Neuronal stem cell (in vitro differentiated cells): ENCODE measurements at regions not wholly inside any gene's neighbourhood (a gene's known extent, or its start where the extent isn't known, plus 50 kb on each side); places are given as distances from the start of the nearest gene placed in this dataset.

Experiments used
- DNase-seq: peaks from one replicate; pipeline ENCODE4 v3.0.0-alpha.2; 2013; ENCODE audit warnings: low spot score
- H2AFZ ChIP-seq: one replicate; pipeline ENCODE4 v1.6.1; 2013; ENCODE audit warnings: mild to moderate bottlenecking, low read length, inconsistent platforms
- H2AK5ac ChIP-seq: 2 replicates; pipeline ENCODE4 v1.6.1; 2013; ENCODE audit warnings: low read depth, mild to moderate bottlenecking, inconsistent platforms, low read length, moderate library complexity, mixed read lengths
- H2BK120ac ChIP-seq: 2 replicates; pipeline ENCODE4 v1.6.1; 2013; ENCODE audit warnings: low read depth, mild to moderate bottlenecking, inconsistent platforms, low read length, moderate library complexity, mixed read lengths
- H2BK12ac ChIP-seq: one replicate; pipeline ENCODE4 v1.6.1; 2013; ENCODE audit warnings: low read length, inconsistent platforms
- H2BK15ac ChIP-seq: 2 replicates; pipeline ENCODE4 v1.6.1; 2013; ENCODE audit warnings: mild to moderate bottlenecking, low read length, inconsistent platforms, mixed read lengths
- H2BK5ac ChIP-seq: one replicate; pipeline ENCODE4 v1.6.1; 2013; ENCODE audit warnings: inconsistent platforms, mild to moderate bottlenecking, low read length, moderate library complexity
- H3K14ac ChIP-seq: one replicate; pipeline ENCODE4 v1.6.1; 2013; ENCODE audit warnings: low read length, inconsistent platforms
- H3K18ac ChIP-seq: 2 replicates; pipeline ENCODE4 v1.6.1; 2013; ENCODE audit warnings: low read length, inconsistent platforms
- H3K23ac ChIP-seq: 2 replicates; pipeline ENCODE4 v1.6.1; 2013; ENCODE audit warnings: low read depth, mild to moderate bottlenecking, mixed read lengths, low read length, inconsistent platforms; ENCODE audit not compliant: poor library complexity
- H3K27ac ChIP-seq: replicated peaks from 3 replicates; pipeline ENCODE4 v1.5.1; 2013; ENCODE audit warnings: low read length, inconsistent platforms
- H3K27me3 ChIP-seq, 3 experiments: 2 replicates each; pipeline ENCODE4 v1.6.1; 2013; ENCODE audit warnings: low read length in 3 of 3, mild to moderate bottlenecking in 2 of 3, inconsistent platforms in 1 of 3, low read depth in 1 of 3, mixed read lengths in 1 of 3, moderate library complexity in 1 of 3; ENCODE audit not compliant: control insufficient read depth in 3 of 3, insufficient read depth in 3 of 3
- H3K36me3 ChIP-seq, 2 donors: replicated peaks in 1 of 2; 2 replicates each; pipeline ENCODE4 v1.6.1; 2013; ENCODE audit warnings: low read length in 2 of 2; ENCODE audit not compliant: control insufficient read depth in 2 of 2, insufficient read depth in 2 of 2
- H3K4ac ChIP-seq: 2 replicates; pipeline ENCODE4 v1.6.1; 2013; ENCODE audit warnings: inconsistent platforms, mild to moderate bottlenecking, low read length, moderate library complexity
- H3K4me1 ChIP-seq, 2 donors: 1 replicate in 1 of 2; 2 replicates in 1 of 2; pipeline ENCODE4 v1.6.1; 2013; ENCODE audit warnings: low read length in 2 of 2, low read depth in 1 of 2; ENCODE audit not compliant: control insufficient read depth in 2 of 2, insufficient read depth in 1 of 2
- H3K4me2 ChIP-seq: one replicate; pipeline ENCODE4 v1.6.1; 2013; ENCODE audit warnings: mild to moderate bottlenecking, low read length, inconsistent platforms; ENCODE audit not compliant: insufficient read depth, poor library complexity, severe bottlenecking
- H3K4me3 ChIP-seq, 2 donors: 2 replicates each; pipeline ENCODE4 v1.5.1; 2013; ENCODE audit warnings: low read length in 2 of 2, mild to moderate bottlenecking in 2 of 2, inconsistent platforms in 1 of 2, moderate library complexity in 1 of 2
- H3K79me1 ChIP-seq: one replicate; pipeline ENCODE4 v1.6.1; 2013; ENCODE audit warnings: low read depth, mild to moderate bottlenecking, inconsistent platforms, low read length, moderate library complexity
- H3K9ac ChIP-seq: one replicate; pipeline ENCODE4 v1.6.1; 2013; ENCODE audit warnings: mild to moderate bottlenecking, low read depth, low read length, inconsistent platforms; ENCODE audit not compliant: poor library complexity
- H3K9me3 ChIP-seq, 2 donors: replicated peaks in 1 of 2; 2 replicates each; pipeline versions ENCODE3 to v1.6.1; 2013; ENCODE audit warnings: low read length in 2 of 2, mild to moderate bottlenecking in 2 of 2, inconsistent platforms in 1 of 2, low read depth in 1 of 2, mixed read lengths in 1 of 2, moderate library complexity in 1 of 2; ENCODE audit not compliant: control insufficient read depth in 2 of 2, insufficient read depth in 1 of 2
- H4K8ac ChIP-seq: one replicate; pipeline ENCODE4 v1.6.1; 2013; ENCODE audit warnings: low read depth, mild to moderate bottlenecking, inconsistent platforms, low read length, moderate library complexity
- H4K91ac ChIP-seq: one replicate; pipeline ENCODE4 v1.6.1; 2013; ENCODE audit warnings: low read length, low read depth, mild to moderate bottlenecking, inconsistent platforms; ENCODE audit not compliant: poor library complexity
- WGBS, 2 donors: extraction: QIAGEN DNeasy Blood & Tissue Kit; methylation state at CpG; one replicate each; pipeline ENCODE4 v1.1.7; 2013; ENCODE audit warnings: missing lambda C conversion rate in 2 of 2, mixed read lengths in 1 of 2; ENCODE audit not compliant: insufficient read length in 2 of 2, insufficient replicate concordance in 1 of 2; ENCODE audit errors: extremely low coverage in 2 of 2; 5-methylcytosine and 5-hydroxymethylcytosine counted together

DNA sequence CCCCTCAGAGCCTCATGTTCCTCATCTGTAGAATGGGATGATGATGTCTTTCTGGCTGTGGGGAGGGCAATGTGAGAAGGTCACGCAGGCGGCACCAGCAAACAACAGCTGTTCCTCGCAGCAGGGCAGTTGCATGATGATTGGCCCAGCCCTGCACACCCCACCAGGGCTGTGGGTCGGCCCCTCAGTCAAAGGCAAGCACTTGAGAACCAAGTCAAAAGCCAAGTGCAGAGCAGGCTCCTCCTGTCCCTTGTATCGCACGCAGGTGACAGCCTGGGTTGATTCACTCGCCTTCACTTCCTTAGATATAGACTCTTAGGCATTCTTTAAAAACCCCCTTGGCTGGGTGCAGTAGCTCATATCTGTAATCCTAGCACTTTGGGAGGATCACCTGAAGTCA is 191.9 kb upstream of the C1orf174 start:
- H4K91ac ChIP-seq = no peak overlapping the region
- no peaks in the 10 kb centered on the region for H3K36me3 ChIP-seq
- H3K27me3 ChIP-seq = peaks cover 0 to 5% (median 0%) of the 10 kb centered on the region in 3 experiments
- H4K8ac ChIP-seq = no peak overlapping the region
- no peak overlapping the region for H3K27ac ChIP-seq
- H3K23ac ChIP-seq = no peak overlapping the region
- H3K14ac ChIP-seq = no peak overlapping the region
- H3K4me2 ChIP-seq = no peak overlapping the region
- no peak overlapping the region for H3K4ac ChIP-seq
- no peak overlapping the region for H2BK15ac ChIP-seq
- H3K9me3 ChIP-seq = peaks cover 0 to 19% of the 10 kb centered on the region in 2 donors
- H3K18ac ChIP-seq = no peak overlapping the region
- H2BK120ac ChIP-seq = no peak overlapping the region
- no peaks in the 10 kb centered on the region for H3K79me1 ChIP-seq
- no peak overlapping the region for H2AK5ac ChIP-seq
- H3K4me3 ChIP-seq = no peak overlapping the region
- no peak overlapping the region for H2BK5ac ChIP-seq
- H3K4me1 ChIP-seq = no peaks in the 10 kb centered on the region
- no peak for DNase-seq
- no peak overlapping the region for H2AFZ ChIP-seq
- no CpG with 5 or more reads among the region's 7 CpGs for WGBS, 2 donors
- H2BK12ac ChIP-seq = no peak overlapping the region
- H3K9ac ChIP-seq = no peak overlapping the region

- no peak overlapping the region for H3K23ac ChIP-seq
- no peak for DNase-seq
- H3K14ac ChIP-seq = no peak overlapping the region
- H3K27ac ChIP-seq = no peak overlapping the region
- peak overlapping the region; percentile 62 for H3K18ac ChIP-seq
- no peak overlapping the region for H3K4ac ChIP-seq
- H4K91ac ChIP-seq = no peak overlapping the region
- WGBS, 2 donors = no CpG with 5 or more reads among the region's 7 CpGs
- no peak overlapping the region for H2BK5ac ChIP-seq
- H2AFZ ChIP-seq = no peak overlapping the region
- H3K4me2 ChIP-seq = no peak overlapping the region
- no peak overlapping the region for H2BK15ac ChIP-seq
- H3K36me3 ChIP-seq = no peaks in the 10 kb centered on the region
- no peak overlapping the region for H2BK12ac ChIP-seq
- peak overlapping the region; percentile 60 for H2AK5ac ChIP-seq
- H3K79me1 ChIP-seq = no peaks in the 10 kb centered on the region
- no peak overlapping the region for H4K8ac ChIP-seq
- no peaks in the 10 kb centered on the region for H3K4me1 ChIP-seq
- H3K9ac ChIP-seq = no peak overlapping the region
- no peaks in the 10 kb centered on the region for H3K27me3 ChIP-seq
- peaks cover 0 to 19% of the 10 kb centered on the region in 2 donors for H3K9me3 ChIP-seq
- no peak overlapping the region for H3K4me3 ChIP-seq
- no peak overlapping the region for H2BK120ac ChIP-seq
Observed at GRCh38 chr1:4093856-4094565, 193.9 kb upstream of the C1orf174 start.

GRCh38 chr1:4095433-4095971 is 195.4 kb upstream of the C1orf174 start:
- no peaks in the 10 kb centered on the region for H3K4me1 ChIP-seq
- H3K4me2 ChIP-seq = no peak overlapping the region
- H4K8ac ChIP-seq = no peak overlapping the region
- H2AFZ ChIP-seq = no peak overlapping the region
- no peaks in the 10 kb centered on the region for H3K27me3 ChIP-seq
- no peak overlapping the region for H3K18ac ChIP-seq
- H3K23ac ChIP-seq = no peak overlapping the region
- no peak overlapping the region for H3K4me3 ChIP-seq
- no peak overlapping the region for H4K91ac ChIP-seq
- no peak overlapping the region for H3K27ac ChIP-seq
- H2AK5ac ChIP-seq = no peak overlapping the region
- no peak overlapping the region for H2BK120ac ChIP-seq
- no peak overlapping the region for H2BK15ac ChIP-seq
- H3K79me1 ChIP-seq = no peaks in the 10 kb centered on the region
- peaks cover 0 to 17% of the 10 kb centered on the region in 2 donors for H3K9me3 ChIP-seq
- H2BK5ac ChIP-seq = no peak overlapping the region
- no peaks in the 10 kb centered on the region for H3K36me3 ChIP-seq
- H3K9ac ChIP-seq = no peak overlapping the region
- no peak overlapping the region for H3K14ac ChIP-seq
- no CpG with 5 or more reads among the region's 5 CpGs for WGBS, 2 donors
- no peak overlapping the region for H2BK12ac ChIP-seq
- H3K4ac ChIP-seq = no peak overlapping the region
- no peak for DNase-seq

GRCh38 chr1:4101459-4102161 is 201.5 kb upstream of the C1orf174 start:
- peaks cover 0 to 13% of the 10 kb centered on the region in 2 donors for H3K4me1 ChIP-seq
- no peak overlapping the region for H3K4me3 ChIP-seq
- H4K91ac ChIP-seq = no peak overlapping the region
- no peak overlapping the region for H3K4me2 ChIP-seq
- no peak overlapping the region for H3K27ac ChIP-seq
- H3K79me1 ChIP-seq = no peaks in the 10 kb centered on the region
- H3K9me3 ChIP-seq = peaks cover 0 to 2% of the 10 kb centered on the region in 2 donors
- H2AFZ ChIP-seq = no peak overlapping the region
- H3K27me3 ChIP-seq = no peaks in the 10 kb centered on the region
- no peak overlapping the region for H4K8ac ChIP-seq
- no peak overlapping the region for H2BK15ac ChIP-seq
- no peak overlapping the region for H3K4ac ChIP-seq
- H2BK5ac ChIP-seq = no peak overlapping the region
- no peaks in the 10 kb centered on the region for H3K36me3 ChIP-seq
- H2BK12ac ChIP-seq = peak overlapping the region; percentile 58
- no peak overlapping the region for H3K14ac ChIP-seq
- no peak overlapping the region for H3K23ac ChIP-seq
- H2AK5ac ChIP-seq = no peak overlapping the region
- H3K18ac ChIP-seq = peak overlapping the region; percentile 48
- WGBS, 2 donors = no CpG with 5 or more reads among the region's 5 CpGs
- H2BK120ac ChIP-seq = no peak overlapping the region
- peak overlapping the region; percentile 32 for H3K9ac ChIP-seq
- DNase-seq = no peak
